GM21737 (cell line): ENCODE measurements at regions not wholly inside any gene's neighbourhood (a gene's known extent, or its start where the extent isn't known, plus 50 kb on each side); places are given as distances from the start of the nearest gene placed in this dataset.

Experiments
- ATAC-seq: cut with Tn5 transposase; IDR thresholded peaks from one replicate; pipeline ENCODE4 v1.9.1; 2021; ENCODE audit warnings: mild to moderate bottlenecking, moderate library complexity; ENCODE audit not compliant: unreplicated experiment

- ATAC-seq, result no peak
These were observed 342.8 kb downstream of the PPARGC1A start for GRCh38 chr4:23547096-23547495.

GRCh38 chr4:23539969-23540569 lies 349.8 kb downstream of the PPARGC1A start:
- ATAC-seq, result no peak

GRCh38 chr4:23533859-23534258 lies 356.0 kb downstream of the PPARGC1A start:
- no peak for ATAC-seq

GRCh38 chr4:23516716-23517115 lies 373.1 kb downstream of the PPARGC1A start:
- ATAC-seq, result no peak

GRCh38 chr4:23504083-23504482 lies 385.8 kb downstream of the PPARGC1A start:
- ATAC-seq, result no peak

GRCh38 chr4:23500894-23501449 lies 388.9 kb downstream of the PPARGC1A start:
- ATAC-seq, result no peak

GRCh38 chr4:23485801-23486200 lies 404.0 kb downstream of the PPARGC1A start:
- ATAC-seq, result no peak

GRCh38 chr4:23484689-23485088 lies 405.2 kb downstream of the PPARGC1A start:
- ATAC-seq, result no peak

- ATAC-seq, result no peak
These were observed 406.4 kb downstream of the PPARGC1A start for GRCh38 chr4:23483320-23483960.

GRCh38 chr4:23481566-23481965 lies 408.3 kb downstream of the PPARGC1A start:
- ATAC-seq, result no peak

- no peak for ATAC-seq
These were observed 411.9 kb downstream of the PPARGC1A start for GRCh38 chr4:23477905-23478304.

GRCh38 chr4:23476515-23477090 lies 413.2 kb downstream of the PPARGC1A start:
- no peak for ATAC-seq

- no peak for ATAC-seq
These were observed 426.8 kb downstream of the PPARGC1A start for GRCh38 chr4:23463071-23463470.

GRCh38 chr4:23458054-23458453 lies 431.8 kb downstream of the PPARGC1A start:
- ATAC-seq, result no peak

GRCh38 chr4:23456864-23457263 lies 433.0 kb downstream of the PPARGC1A start:
- ATAC-seq, result no peak

GRCh38 chr4:23455456-23456158 lies 434.2 kb downstream of the PPARGC1A start:
- no peak for ATAC-seq

GRCh38 chr4:23441530-23442069 lies 448.2 kb downstream of the PPARGC1A start:
- ATAC-seq, result no peak

GRCh38 chr4:23438764-23439163 lies 451.1 kb downstream of the PPARGC1A start:
- no peak for ATAC-seq

GRCh38 chr4:23429497-23429896 lies 460.4 kb downstream of the PPARGC1A start:
- no peak for ATAC-seq

- no peak for ATAC-seq
These were observed 464.3 kb downstream of the PPARGC1A start for GRCh38 chr4:23425570-23425969.

GRCh38 chr4:23423540-23423939 lies 466.3 kb downstream of the PPARGC1A start:
- ATAC-seq, result no peak
